Fibroblast of the conjunctiva (primary cell): ENCODE measurements at regions not wholly inside any gene's neighbourhood (a gene's known extent, or its start where the extent isn't known, plus 50 kb on each side); places are given as distances from the start of the nearest gene placed in this dataset.
"Not testable (repeated sequence)": the region's sequence is repeated elsewhere in the genome, so short reads cannot be mapped to it uniquely, and the experiment has no call there.

Experiments
- DNase-seq: peaks from one replicate; pipeline ENCODE4 v3.0.0-alpha.2; 2010; ENCODE audit warnings: low read depth

- no peak for DNase-seq
These were observed 257.0 kb downstream of the MSX2 start for GRCh38 chr5:174981416-174981815.

DNA sequence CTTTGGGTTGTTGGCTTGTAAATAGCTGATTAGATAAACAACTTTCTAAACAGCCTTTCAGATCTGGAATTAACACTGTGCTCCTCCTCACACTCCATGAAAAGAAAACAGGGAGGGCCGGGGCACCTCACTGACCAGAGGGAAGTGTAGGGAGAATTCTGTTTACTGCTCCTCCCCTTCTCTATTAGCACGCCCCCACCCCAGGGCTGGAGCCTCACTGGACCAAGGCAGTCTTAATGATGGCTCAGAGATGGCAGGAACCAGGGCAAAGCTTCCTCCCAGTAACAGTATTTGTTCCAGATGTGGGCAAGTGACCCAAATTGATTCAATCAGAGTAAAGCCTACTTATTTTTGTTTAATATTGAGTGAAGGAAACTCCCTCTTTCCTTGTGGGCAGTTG lies 256.6 kb downstream of the MSX2 start:
- DNase-seq: no peak

GRCh38 chr5:174972291-174972690 lies 247.9 kb downstream of the MSX2 start:
- no peak for DNase-seq

DNA sequence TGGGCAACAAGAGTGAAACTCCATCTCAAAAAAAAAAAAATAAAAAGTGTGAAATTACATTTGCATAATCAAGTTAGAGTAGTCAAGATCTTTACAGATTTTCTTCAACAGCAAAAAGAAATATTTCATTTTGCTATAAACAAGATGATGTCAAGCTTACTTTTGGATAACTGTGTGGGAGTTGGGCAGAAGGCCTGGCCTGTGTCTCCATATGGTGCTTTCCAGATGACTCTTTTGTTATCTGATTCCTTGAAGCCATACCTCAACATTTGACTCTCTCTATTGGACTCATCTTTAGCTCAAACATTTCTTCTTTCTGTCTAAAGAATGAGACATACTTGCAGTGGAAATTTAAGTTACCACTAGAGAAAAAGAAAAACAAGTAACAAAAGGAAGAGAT lies 246.8 kb downstream of the MSX2 start:
- no peak for DNase-seq

DNA sequence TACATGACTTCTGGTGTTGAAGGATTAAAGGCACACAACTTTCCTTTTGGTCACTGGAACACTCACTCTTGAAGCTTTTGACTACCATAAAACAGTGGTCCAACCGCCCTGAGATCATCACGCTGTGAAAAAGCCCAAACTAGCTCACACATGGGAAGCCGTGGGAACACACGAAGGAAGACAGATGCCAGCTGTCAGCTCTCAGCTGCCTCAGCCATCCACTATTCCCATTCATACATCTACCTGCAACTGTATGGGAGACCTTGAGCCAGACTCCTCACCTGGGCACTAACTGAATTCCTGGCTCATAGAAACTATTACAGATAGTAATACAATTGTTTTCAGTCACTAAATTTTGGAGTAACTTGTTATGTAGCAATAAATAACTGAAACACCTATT lies 246.1 kb downstream of the MSX2 start:
- no peak for DNase-seq

GRCh38 chr5:174953871-174954270 lies 229.5 kb downstream of the MSX2 start:
- no peak for DNase-seq

- peak; percentile 67 for DNase-seq
These were observed 226.9 kb downstream of the MSX2 start for GRCh38 chr5:174951151-174951780.

DNA sequence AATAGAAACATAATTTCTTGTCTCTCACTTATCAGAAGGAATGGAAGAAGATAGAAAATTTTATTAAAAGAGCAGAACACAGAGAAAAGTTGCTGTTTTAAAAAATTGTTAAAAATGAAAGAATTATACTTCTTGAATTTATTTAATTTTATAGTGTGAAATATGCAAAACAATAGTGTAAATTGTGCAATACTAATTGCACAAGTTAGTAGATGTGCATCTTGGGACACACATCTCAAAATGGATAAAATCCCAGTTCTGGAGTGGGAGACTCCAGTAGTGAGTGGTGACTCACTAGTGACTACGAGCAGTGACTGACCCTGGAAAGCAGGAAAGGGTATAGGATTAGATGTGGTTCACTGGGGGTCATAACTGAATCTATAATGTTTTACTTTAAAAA lies 223.2 kb downstream of the MSX2 start:
- DNase-seq: no peak

DNA sequence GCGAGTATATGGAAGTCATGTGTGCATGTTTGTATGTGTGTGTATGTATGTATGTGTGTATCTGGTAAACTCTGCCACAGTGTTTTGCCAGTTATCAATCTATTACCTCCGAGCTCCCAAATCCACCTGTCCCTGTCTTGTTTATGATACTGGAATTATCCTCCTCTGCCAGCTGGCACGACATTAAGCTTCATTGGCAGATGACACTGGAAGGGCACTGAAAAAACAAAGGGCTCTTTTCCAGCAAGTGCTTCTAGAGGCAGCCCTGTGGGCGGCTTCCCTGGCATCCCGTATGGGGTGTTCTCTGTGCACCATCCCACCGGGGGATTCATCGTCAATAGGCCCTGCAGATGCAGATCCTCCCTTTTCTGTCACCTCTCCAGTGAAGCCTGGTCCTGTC lies 221.5 kb downstream of the MSX2 start:
- no peak for DNase-seq

DNA sequence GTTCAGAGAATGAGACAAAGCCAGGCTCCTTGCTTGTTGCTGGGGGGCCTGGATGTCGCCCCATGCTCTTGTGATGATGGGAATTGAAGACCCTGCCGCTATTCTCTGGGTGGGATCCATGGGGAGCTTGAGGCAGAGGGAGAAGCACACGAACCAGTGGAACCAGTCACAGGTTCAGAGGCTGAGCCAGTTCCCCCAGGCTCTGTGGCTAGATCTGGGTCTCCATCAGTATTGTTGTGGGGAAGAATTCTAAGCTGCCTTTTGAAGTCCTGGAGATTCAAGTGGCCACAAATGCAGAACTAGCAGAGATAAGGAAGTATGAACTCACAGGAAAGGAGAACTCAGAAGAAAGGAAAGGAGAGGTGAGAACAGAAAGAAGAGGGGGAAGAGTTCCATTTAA lies 219.4 kb downstream of the MSX2 start:
- DNase-seq: no peak

- DNase-seq: not testable (repeated sequence)
These were observed 218.6 kb downstream of the MSX2 start for GRCh38 chr5:174943002-174943401.

GRCh38 chr5:174937201-174938123 lies 213.1 kb downstream of the MSX2 start:
- no peak for DNase-seq

GRCh38 chr5:174935854-174936474 lies 211.6 kb downstream of the MSX2 start:
- peak; percentile 47 for DNase-seq

DNA sequence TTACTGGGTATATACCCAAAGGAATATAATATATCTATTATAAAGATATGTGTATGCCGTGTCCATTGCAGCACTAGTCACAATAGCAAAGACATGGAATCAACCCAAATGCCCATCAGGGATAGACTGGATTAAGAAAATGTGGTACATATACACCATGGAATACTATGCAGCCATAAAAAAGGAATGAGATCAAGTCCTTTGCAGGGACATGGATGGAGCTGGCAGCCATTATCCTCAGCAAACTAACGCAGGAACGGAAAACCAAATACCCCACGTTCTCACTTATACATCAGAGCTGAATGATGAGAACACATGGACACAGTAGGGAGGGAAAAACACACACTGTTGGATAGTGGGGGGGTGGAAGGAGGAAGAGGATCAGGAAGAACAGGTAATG lies 206.7 kb downstream of the MSX2 start:
- not testable (repeated sequence) for DNase-seq

DNA sequence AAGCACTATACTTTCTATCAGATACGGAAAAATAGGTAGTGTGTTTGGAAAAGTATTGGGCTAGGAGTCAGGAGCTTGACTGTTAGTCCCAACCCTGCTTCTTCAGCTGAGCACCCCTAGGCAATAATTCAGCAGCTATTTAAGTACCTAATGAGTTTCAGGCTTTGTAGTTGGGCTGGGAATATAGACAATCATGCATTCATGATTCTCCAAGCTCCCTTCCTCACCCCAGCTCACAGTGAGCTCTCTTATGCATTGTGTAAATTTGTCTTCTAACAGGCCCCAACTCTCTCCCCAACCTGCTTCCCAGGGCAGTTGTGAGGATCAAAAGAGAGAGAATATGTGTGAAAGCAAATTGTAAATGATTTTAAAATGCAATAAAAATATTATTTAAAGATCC lies 201.2 kb downstream of the MSX2 start:
- no peak for DNase-seq

DNA sequence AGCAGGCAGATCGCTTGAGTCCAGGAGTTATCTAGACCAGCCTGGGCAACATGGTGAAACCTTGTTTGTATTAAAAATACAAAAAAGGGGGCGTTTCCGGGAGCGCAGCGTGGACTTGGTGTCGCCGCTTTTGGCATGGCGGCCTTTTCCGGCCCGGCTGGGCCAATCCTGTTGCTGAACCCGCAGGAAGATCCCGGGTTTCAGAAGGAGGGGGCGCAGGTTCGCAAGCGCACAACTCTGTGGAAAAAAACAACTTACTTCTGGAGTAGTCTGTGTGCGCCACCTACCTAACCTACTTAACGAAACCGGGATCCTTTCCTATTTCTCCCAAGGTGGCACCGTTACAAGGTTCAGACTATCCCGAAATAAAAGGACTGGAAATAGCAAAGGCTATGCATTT lies 198.6 kb downstream of the MSX2 start:
- DNase-seq: no peak

GRCh38 chr5:174920906-174921550 lies 196.6 kb downstream of the MSX2 start:
- DNase-seq: no peak

GRCh38 chr5:174919351-174919750 lies 195.0 kb downstream of the MSX2 start:
- DNase-seq: no peak

DNA sequence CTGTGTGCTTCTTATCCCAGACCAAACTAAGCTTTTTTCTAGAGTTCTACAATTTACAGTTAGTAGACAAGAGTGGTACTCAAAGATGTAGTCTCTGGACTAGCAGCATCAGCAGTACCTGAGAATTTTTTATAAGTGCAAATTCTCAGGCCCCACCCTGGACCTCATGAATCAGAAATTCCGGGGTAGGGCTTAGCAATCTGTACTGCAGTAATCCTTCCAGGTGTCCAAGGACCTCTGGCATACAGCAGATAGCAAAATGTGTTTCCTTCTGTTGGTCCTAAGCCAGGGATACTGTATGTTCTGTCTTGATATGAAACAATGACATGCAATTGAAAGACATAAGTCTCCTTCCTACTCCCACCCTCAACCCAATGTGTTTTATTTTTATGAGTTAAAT lies 194.3 kb downstream of the MSX2 start:
- no peak for DNase-seq

GRCh38 chr5:174917976-174918554 lies 193.7 kb downstream of the MSX2 start:
- no peak for DNase-seq

DNA sequence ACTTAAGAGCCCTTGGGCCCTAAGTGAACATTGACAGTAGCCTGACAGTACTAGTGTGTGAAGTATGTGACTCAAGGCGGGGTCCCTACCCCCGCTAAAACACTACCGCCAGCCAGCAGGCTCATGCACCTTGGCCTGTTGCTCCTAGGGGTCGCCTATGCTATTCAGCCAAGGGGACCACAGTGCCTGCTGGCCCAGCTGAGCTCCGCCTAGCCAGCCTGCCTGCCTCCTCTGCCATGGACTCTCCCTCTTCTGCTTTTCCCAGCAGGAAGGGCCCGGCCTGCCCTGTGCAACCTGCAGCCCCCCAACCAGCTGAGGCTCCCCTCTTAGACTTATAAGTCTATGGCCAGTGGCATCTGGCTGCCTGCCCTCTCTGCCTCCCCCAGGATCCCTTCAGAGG lies 193.1 kb downstream of the MSX2 start:
- not testable (repeated sequence) for DNase-seq

GRCh38 chr5:174916924-174917323 lies 192.5 kb downstream of the MSX2 start:
- not testable (repeated sequence) for DNase-seq
